Esophagus muscularis mucosa (tissue), 4 donors: ENCODE measurements at regions not wholly inside any gene's neighbourhood (a gene's known extent, or its start where the extent isn't known, plus 50 kb on each side); places are given as distances from the start of the nearest gene placed in this dataset.

Experiments used
- DNase-seq: peaks from one replicate; pipeline ENCODE4 v3.0.0-alpha.2; 2017; ENCODE audit errors: extremely low spot score
- H3K27ac ChIP-seq, 4 donors: fragments of 200-600 bp; sonication (generic); replicated peaks in 1 of 4; 1 replicate in 3 of 4; 2 replicates in 1 of 4; pipeline ENCODE4 v1.5.1; 2016 to 2019; ENCODE audit warnings: mild to moderate bottlenecking in 1 of 4
- H3K27me3 ChIP-seq, 4 donors: fragments of 200-600 bp; sonication (generic); one replicate each; pipeline versions ENCODE4 v1.5.1 to v1.6.0; 2016 to 2019
- H3K36me3 ChIP-seq, 4 donors: fragments of 200-600 bp; sonication (generic); one replicate each; pipeline ENCODE4 v1.5.1; 2016 to 2019
- H3K4me1 ChIP-seq, 4 donors: fragments of 200-600 bp; sonication (generic); one replicate each; pipeline ENCODE4 v1.5.1; 2016 to 2019
- H3K4me3 ChIP-seq, 4 donors: fragments of 200-600 bp; sonication (generic); 1 replicate in 2 of 4; 2 replicates in 2 of 4; pipeline ENCODE4 v1.5.1; 2016 to 2019; ENCODE audit warnings: mild to moderate bottlenecking in 4 of 4, moderate library complexity in 1 of 4
- H3K9me3 ChIP-seq, 4 donors: fragments of 200-600 bp; sonication (generic); 1 replicate in 3 of 4; 2 replicates in 1 of 4; pipeline ENCODE4 v1.5.1; 2016 to 2019
- CTCF ChIP-seq, 3 experiments: fragments of 200-600 bp in 2 of 3; fragments of 450-650 bp in 1 of 3; sonication (generic) in 2 of 3; IDR thresholded peaks; one replicate each; pipeline ENCODE4 v1.5.1; 2017 to 2019; ENCODE audit warnings: antibody characterized with exemption in 3 of 3, mild to moderate bottlenecking in 2 of 3, moderate library complexity in 1 of 3
- EP300 ChIP-seq: sonication (generic); formaldehyde crosslinking; IDR thresholded peaks from one replicate; pipeline ENCODE4 v1.6.1; 2017; ENCODE audit warnings: antibody characterized with exemption
- POLR2A ChIP-seq: fragments of 450-650 bp; IDR thresholded peaks from one replicate; pipeline ENCODE4 v1.6.1; 2017; ENCODE audit warnings: antibody characterized with exemption, moderate library complexity, mild to moderate bottlenecking, low read depth
- POLR2AphosphoS5 ChIP-seq, 2 donors: sonication (generic); formaldehyde crosslinking; IDR thresholded peaks; one replicate each; pipeline ENCODE4 v1.6.1; 2017; ENCODE audit warnings: antibody characterized with exemption in 2 of 2
- WGBS: methylation state at CpG from one replicate; pipeline ENCODE4 v1.1.5; 2018; 5-methylcytosine and 5-hydroxymethylcytosine counted together
- intact Hi-C: fragments of 100-400 bp; cut with DNase I; formaldehyde crosslinking; loops from one replicate; pipeline ENCODE4 v1.15.1; 2023

GRCh38 chr2:215604606-215605005 lies 168.7 kb upstream of the FN1 start:
- 59% methylated on average over 2 of the region's 2 CpGs for WGBS

DNA sequence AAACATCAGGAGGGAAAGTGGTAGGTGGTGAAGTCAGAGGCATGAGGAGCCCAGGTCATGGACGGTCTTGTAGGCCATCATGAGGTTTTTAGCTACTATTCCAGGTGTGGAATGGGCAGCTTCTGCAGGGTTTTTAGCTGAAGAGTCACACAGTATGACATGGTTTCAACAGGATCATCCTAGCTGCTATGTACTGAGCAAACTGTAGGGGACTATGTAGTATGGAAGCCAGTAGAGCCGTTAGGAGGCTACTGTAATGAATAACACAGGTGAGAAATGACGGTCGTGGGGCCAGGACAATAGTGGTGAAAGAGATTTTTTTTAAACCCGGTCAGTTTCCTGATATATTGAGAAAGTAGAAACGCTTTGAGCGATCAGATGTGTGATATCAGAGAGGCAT lies 167.6 kb upstream of the FN1 start:
- Histone ChIP-seq H3K4me1 (peaks cover 0 to 10% (median 5%) of the 10 kb centered on the region in 4 donors), H3K36me3 (no peaks in the 10 kb centered on the region), H3K27ac (no peak overlapping the region), H3K27me3 (no peaks in the 10 kb centered on the region), H3K9me3 (no peaks in the 10 kb centered on the region), H3K4me3 (no peak overlapping the region)
- intact Hi-C loops = no loop called here
- WGBS = 93% methylated on average over 7 of the region's 7 CpGs
- DNase-seq = no peak
- no peak for TF ChIP-seq POLR2A
- no peak for TF ChIP-seq CTCF (IDR thresholded peaks at IDR 0.05)

More at GRCh38 chr2:215604606-215605005, 168.7 kb upstream of the FN1 start:
- H3K36me3 ChIP-seq = no peaks in the 10 kb centered on the region
- H3K27me3 ChIP-seq = no peaks in the 10 kb centered on the region
- no peak overlapping the region for H3K27ac ChIP-seq
- no peak for DNase-seq
- H3K4me1 ChIP-seq = peaks cover 0 to 10% (median 5%) of the 10 kb centered on the region in 4 donors
- no peak for TF ChIP-seq POLR2A
- intact Hi-C loops = no loop called here
- no peaks in the 10 kb centered on the region for H3K9me3 ChIP-seq
- H3K4me3 ChIP-seq = no peak overlapping the region

DNA sequence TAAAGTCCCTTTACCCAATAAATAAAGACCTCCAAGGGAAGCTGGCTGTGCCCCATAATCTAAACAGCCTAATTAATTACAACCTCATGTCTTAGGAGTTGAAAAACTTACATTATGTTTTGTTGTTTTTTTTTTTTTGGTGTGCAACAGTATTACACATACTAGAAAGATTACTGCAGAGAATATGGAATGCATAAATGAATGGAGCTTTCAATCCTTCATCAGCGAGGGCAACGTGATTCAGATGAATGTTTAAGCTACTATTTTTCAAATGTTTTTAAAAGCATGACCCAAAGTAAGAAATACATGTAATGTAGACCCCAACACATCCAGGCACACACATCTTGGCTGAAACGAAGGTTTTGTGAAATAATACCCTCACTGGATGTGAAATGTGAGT lies 167.1 kb upstream of the FN1 start:
- H3K4me1 ChIP-seq = peaks cover 0 to 10% (median 5%) of the 10 kb centered on the region in 4 donors
- H3K27me3 ChIP-seq = no peaks in the 10 kb centered on the region
- intact Hi-C loops = no loop called here
- 68% methylated on average over 3 of the region's 3 CpGs for WGBS
- no peaks in the 10 kb centered on the region for H3K36me3 ChIP-seq
- H3K9me3 ChIP-seq = no peaks in the 10 kb centered on the region
- no peak overlapping the region for H3K4me3 ChIP-seq
- TF ChIP-seq POLR2A (no peak), POLR2AphosphoS5 (IDR thresholded peaks at IDR 0.05) (no peak), CTCF (IDR thresholded peaks at IDR 0.05) (no peak), EP300 (no peak)
- DNase-seq = no peak
- no peak overlapping the region for H3K27ac ChIP-seq

DNA sequence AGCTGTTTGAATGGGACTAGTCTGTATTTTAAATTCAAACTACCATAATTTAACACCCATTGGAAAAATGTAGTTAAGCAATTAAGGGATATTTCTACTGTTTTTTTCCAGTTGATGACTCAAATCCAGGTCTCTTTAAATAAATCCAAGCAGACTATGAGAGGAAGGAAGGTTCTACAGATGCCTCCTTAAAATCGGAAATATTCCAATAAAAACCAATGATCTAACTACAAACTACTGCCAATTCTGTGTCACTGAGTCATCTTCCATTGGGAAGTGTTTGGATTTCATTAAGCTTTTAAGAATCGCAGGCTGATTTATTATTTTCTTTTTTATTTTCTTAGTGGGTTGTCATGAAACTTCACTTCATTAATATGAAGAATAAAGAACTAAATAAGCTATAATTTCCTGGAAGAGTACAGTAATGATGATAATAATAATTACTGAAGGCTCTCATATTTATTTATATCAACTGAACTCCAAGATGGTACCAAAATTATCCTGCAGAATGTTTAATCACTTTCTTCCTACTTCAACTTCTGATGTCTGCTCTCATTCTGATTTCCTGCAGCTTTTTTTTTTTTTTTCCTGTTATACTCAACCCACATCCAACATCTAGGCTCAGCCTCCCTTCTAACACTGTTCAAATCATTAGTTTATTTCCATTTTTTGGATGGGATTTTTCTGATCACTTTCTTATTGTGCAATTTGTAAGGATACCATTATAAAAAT lies 166.3 kb upstream of the FN1 start:
- no peaks in the 10 kb centered on the region for H3K27me3 ChIP-seq
- no peak overlapping the region for H3K27ac ChIP-seq
- 34% methylated on average over 2 of the region's 2 CpGs for WGBS
- H3K36me3 ChIP-seq = no peaks in the 10 kb centered on the region
- no peaks in the 10 kb centered on the region for H3K9me3 ChIP-seq
- no peak for DNase-seq
- peaks cover 0 to 10% (median 3%) of the 10 kb centered on the region in 4 donors for H3K4me1 ChIP-seq
- no peak overlapping the region for H3K4me3 ChIP-seq
- intact Hi-C loops = no loop called here
- TF ChIP-seq CTCF (IDR thresholded peaks at IDR 0.05) (no peak), POLR2A (no peak), EP300 (no peak), POLR2AphosphoS5 (IDR thresholded peaks at IDR 0.05) (no peak)

DNA sequence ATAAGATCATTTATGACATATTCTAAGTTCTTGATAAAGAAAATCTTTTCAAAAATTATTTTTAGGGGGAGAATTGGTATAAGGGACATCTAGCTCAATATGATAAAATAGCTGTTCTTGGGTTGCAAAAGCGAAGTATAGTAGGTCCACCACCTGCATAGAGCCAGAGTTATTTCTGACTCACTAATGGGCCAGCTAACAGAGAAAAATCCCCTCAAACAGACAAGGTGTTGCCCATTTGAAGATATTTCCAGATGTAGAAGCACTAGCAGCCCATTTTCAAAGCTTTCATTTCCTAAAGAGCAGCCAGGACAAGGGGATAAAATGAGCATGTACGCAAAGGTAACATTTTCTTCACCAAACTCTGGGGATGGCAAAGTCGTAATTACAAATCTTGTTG lies 165.7 kb upstream of the FN1 start:
- DNase-seq = no peak
- 92% methylated on average over 3 of the region's 3 CpGs for WGBS
- Histone ChIP-seq H3K27me3 (no peaks in the 10 kb centered on the region), H3K36me3 (no peaks in the 10 kb centered on the region), H3K4me1 (peaks cover 0 to 10% (median 3%) of the 10 kb centered on the region in 4 donors), H3K4me3 (no peak overlapping the region), H3K9me3 (no peaks in the 10 kb centered on the region), H3K27ac (no peak overlapping the region)
- intact Hi-C loops = no loop called here
- no peak for TF ChIP-seq EP300
- TF ChIP-seq CTCF (IDR thresholded peaks at IDR 0.05) = no peak
- no peak for TF ChIP-seq POLR2AphosphoS5 (IDR thresholded peaks at IDR 0.05)
- TF ChIP-seq POLR2A = no peak
